Fibroblast of lung (primary cell): ENCODE measurements at regions not wholly inside any gene's neighbourhood (a gene's known extent, or its start where the extent isn't known, plus 50 kb on each side); places are given as distances from the start of the nearest gene placed in this dataset.

ENCODE experiments used
- DNase-seq, 2 donors: peaks; one replicate each; pipeline versions ENCODE4 v3.0.0 to v3.0.0-alpha.2; 2010; ENCODE audit warnings: low read depth in 2 of 2
- H2AFZ ChIP-seq: 2 replicates; pipeline ENCODE4 v1.5.1; 2012; ENCODE audit warnings: low read length, control low read depth, inconsistent platforms
- H3K27ac ChIP-seq: 2 replicates; pipeline ENCODE4 v1.5.1; 2011; ENCODE audit warnings: low read length, control low read depth; ENCODE audit not compliant: insufficient read depth
- H3K27me3 ChIP-seq: 2 replicates; pipeline ENCODE4 v1.5.1; 2011; ENCODE audit warnings: mild to moderate bottlenecking, low read length; ENCODE audit not compliant: control insufficient read depth, insufficient read depth
- H3K36me3 ChIP-seq: 2 replicates; pipeline ENCODE4 v1.5.1; 2011; ENCODE audit warnings: low read length; ENCODE audit not compliant: control insufficient read depth, insufficient read depth
- H3K4me1 ChIP-seq: 2 replicates; pipeline ENCODE4 v1.5.1; 2011; ENCODE audit warnings: low read length; ENCODE audit not compliant: control insufficient read depth, insufficient read depth; ENCODE audit errors: extremely low read depth
- H3K4me2 ChIP-seq: 2 replicates; pipeline ENCODE4 v1.5.1; 2011; ENCODE audit warnings: low read length, control low read depth; ENCODE audit not compliant: insufficient read depth; ENCODE audit errors: extremely low read depth
- H3K4me3 ChIP-seq, 4 experiments: fragments of 200-600 bp in 1 of 4; sonication (generic) in 1 of 4; replicated peaks in 1 of 4; 2 replicates each; pipeline ENCODE4 v1.5.1; 2011 to 2016; ENCODE audit warnings: low read length in 4 of 4, low read depth in 3 of 4, mild to moderate bottlenecking in 3 of 4, control low read depth in 2 of 4, inconsistent platforms in 1 of 4, mixed read lengths in 1 of 4; ENCODE audit not compliant: insufficient read depth in 1 of 4; ENCODE audit errors: control extremely low read depth in 1 of 4
- H3K79me2 ChIP-seq: 2 replicates; pipeline ENCODE4 v1.5.1; 2012; ENCODE audit warnings: mild to moderate bottlenecking, low read length, inconsistent platforms; ENCODE audit not compliant: control insufficient read depth, insufficient read depth
- H3K9ac ChIP-seq: 2 replicates; pipeline ENCODE4 v1.5.1; 2011; ENCODE audit warnings: mild to moderate bottlenecking, low read length, control low read depth; ENCODE audit not compliant: insufficient read depth
- H3K9me3 ChIP-seq: 2 replicates; pipeline ENCODE4 v1.5.1; 2012; ENCODE audit warnings: low read depth, low read length; ENCODE audit not compliant: control insufficient read depth, insufficient read depth
- H4K20me1 ChIP-seq: 2 replicates; pipeline ENCODE4 v1.5.1; 2011; ENCODE audit warnings: low read length; ENCODE audit not compliant: control insufficient read depth, insufficient read depth; ENCODE audit errors: extremely low read depth
- EZH2 ChIP-seq: IDR thresholded peaks from 2 replicates; pipeline ENCODE4 v1.5.1; 2012; ENCODE audit warnings: low read length, control low read depth, mild to moderate bottlenecking; ENCODE audit errors: missing control alignments
- TF ChIP-seq, protein P1 (sequence below), 2 donors: IDR thresholded peaks in 1 of 2; conservative IDR thresholded peaks in 1 of 2; 1 replicate in 1 of 2; 2 replicates in 1 of 2; pipeline ENCODE4 v1.5.1; 2011 to 2012; ENCODE audit warnings: low read length in 2 of 2, control low read depth in 1 of 2, inconsistent platforms in 1 of 2, low read depth in 1 of 2, mild to moderate bottlenecking in 1 of 2

DNA sequence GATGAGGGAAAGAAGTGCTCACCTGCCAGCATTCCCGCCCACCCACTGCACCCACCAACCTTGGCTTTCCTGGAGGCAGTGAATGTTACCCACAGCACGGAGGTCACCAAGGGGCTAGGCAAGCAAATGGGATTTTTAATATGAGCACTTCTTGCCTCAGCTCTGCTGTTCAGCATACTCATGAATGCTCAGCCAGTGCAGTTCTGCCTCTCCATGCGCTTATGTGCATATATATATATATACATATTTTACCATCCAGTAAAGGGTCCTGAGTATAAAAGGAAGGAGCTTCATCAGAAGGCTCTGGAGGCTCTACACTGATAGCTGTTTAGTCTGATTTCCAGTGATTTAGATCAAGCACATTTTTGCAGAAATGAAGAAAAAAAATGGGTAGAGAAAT is 366.9 kb downstream of the SIPA1L2 start:
- TF ChIP-seq, protein P1, sequence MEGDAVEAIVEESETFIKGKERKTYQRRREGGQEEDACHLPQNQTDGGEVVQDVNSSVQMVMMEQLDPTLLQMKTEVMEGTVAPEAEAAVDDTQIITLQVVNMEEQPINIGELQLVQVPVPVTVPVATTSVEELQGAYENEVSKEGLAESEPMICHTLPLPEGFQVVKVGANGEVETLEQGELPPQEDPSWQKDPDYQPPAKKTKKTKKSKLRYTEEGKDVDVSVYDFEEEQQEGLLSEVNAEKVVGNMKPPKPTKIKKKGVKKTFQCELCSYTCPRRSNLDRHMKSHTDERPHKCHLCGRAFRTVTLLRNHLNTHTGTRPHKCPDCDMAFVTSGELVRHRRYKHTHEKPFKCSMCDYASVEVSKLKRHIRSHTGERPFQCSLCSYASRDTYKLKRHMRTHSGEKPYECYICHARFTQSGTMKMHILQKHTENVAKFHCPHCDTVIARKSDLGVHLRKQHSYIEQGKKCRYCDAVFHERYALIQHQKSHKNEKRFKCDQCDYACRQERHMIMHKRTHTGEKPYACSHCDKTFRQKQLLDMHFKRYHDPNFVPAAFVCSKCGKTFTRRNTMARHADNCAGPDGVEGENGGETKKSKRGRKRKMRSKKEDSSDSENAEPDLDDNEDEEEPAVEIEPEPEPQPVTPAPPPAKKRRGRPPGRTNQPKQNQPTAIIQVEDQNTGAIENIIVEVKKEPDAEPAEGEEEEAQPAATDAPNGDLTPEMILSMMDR (conservative IDR thresholded peaks at IDR 0.05 in 1 of 2, IDR thresholded peaks at IDR 0.05 in 1 of 2; ENCODE audit: low read depth in 1 of 2, low read length in 2 of 2) = no peak
- H3K27ac ChIP-seq = no peak overlapping the region
- H3K4me3 ChIP-seq = no peak overlapping the region
- H3K79me2 ChIP-seq = no peaks in the 10 kb centered on the region
- H3K4me2 ChIP-seq = no peak overlapping the region
- H3K27me3 ChIP-seq = no peaks in the 10 kb centered on the region
- no peak for DNase-seq
- H3K4me1 ChIP-seq = no peaks in the 10 kb centered on the region
- H3K36me3 ChIP-seq = no peaks in the 10 kb centered on the region
- no peaks in the 10 kb centered on the region for H4K20me1 ChIP-seq
- no peak overlapping the region for H2AFZ ChIP-seq
- H3K9ac ChIP-seq = no peak overlapping the region
- no peaks in the 10 kb centered on the region for H3K9me3 ChIP-seq

DNA sequence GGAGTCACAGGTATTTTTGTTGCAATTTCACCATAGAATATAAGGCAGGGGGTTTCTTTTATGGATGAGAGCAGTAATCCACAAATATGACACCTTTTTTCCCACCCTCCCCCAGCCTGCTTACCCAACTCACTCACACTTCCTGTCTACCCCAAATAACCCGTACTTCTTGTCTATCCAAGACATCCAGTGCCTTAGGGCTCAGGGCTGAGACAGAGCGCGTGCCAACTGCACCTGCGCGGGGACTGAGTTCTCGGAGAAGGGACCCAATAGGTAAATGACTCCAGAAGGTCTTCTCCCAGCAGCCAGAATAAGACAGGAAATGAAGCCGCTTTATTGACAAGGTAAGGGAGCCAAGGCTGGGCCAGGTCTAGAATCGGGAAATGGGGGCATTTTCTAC is 369.1 kb downstream of the SIPA1L2 start:
- Histone ChIP-seq H3K27me3 (no peaks in the 10 kb centered on the region), H3K9me3 (no peaks in the 10 kb centered on the region), H2AFZ (no peak overlapping the region), H3K27ac (no peak overlapping the region), H3K4me2 (no peak overlapping the region), H3K36me3 (no peaks in the 10 kb centered on the region), H4K20me1 (no peaks in the 10 kb centered on the region), H3K4me3 (no peak overlapping the region), H3K9ac (no peak overlapping the region), H3K4me1 (no peaks in the 10 kb centered on the region), H3K79me2 (no peaks in the 10 kb centered on the region)
- TF ChIP-seq EZH2 = no peak
- TF ChIP-seq, protein P1 (conservative IDR thresholded peaks at IDR 0.05 in 1 of 2, IDR thresholded peaks at IDR 0.05 in 1 of 2; ENCODE audit: low read depth in 1 of 2, low read length in 2 of 2) = no peak
- no peak for DNase-seq

DNA sequence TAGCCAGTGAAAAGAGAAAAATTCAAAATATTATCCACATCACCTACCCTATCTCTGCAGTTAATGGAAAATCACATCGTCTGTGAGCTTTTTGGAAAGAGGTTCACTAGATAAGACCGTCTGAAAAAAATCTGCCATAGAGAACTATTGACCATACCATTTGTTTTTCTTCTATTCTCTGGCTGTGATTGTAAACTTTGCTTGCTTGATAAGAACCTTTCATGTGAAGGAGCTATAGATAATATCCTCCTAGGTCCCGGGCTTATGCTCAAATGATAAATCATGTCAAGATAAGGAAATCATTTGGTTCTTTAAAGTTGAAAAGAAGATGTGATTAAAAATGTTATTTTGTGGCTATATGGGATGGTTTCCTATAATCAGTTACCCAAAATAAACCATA is 369.9 kb downstream of the SIPA1L2 start:
- no peak overlapping the region for H3K9ac ChIP-seq
- no peaks in the 10 kb centered on the region for H3K36me3 ChIP-seq
- peak in 1 of 2 donors; percentile 6 for DNase-seq
- no peak overlapping the region for H2AFZ ChIP-seq
- H3K9me3 ChIP-seq = no peaks in the 10 kb centered on the region
- no peaks in the 10 kb centered on the region for H3K27me3 ChIP-seq
- TF ChIP-seq, protein P1 (conservative IDR thresholded peaks at IDR 0.05 in 1 of 2, IDR thresholded peaks at IDR 0.05 in 1 of 2; ENCODE audit: low read depth in 1 of 2, low read length in 2 of 2) = no peak
- no peak for TF ChIP-seq EZH2
- H3K79me2 ChIP-seq = no peaks in the 10 kb centered on the region
- H3K4me2 ChIP-seq = no peak overlapping the region
- H3K4me1 ChIP-seq = no peaks in the 10 kb centered on the region
- no peak overlapping the region for H3K4me3 ChIP-seq
- H4K20me1 ChIP-seq = no peaks in the 10 kb centered on the region
- H3K27ac ChIP-seq = no peak overlapping the region
